ENCODE measurements at regions not wholly inside any gene's neighbourhood (a gene's known extent, or its start where the extent isn't known, plus 50 kb on each side); places are given as distances from the start of the nearest gene placed in this dataset.

DNA sequence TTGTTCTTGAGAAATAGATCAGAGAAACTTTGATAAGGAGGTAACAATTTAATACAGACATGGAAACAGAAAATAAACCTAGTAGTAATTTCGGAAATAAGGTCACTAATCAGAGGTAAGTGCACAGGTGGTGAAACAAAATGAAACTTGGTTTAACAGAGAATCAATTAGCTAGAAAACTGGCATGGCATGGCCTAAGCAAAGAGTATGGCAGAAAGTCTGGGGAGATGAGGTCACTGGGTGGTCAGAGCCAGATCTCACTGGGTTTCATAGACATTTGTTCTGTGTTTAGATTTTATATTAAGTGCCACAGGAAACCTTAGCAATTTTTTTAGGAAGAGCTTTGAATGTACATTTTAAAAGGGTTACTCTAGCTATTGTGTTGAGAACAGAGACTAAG is 1216.0 kb upstream of the PIK3C3 start:
- TF ChIP-seq, protein P1, sequence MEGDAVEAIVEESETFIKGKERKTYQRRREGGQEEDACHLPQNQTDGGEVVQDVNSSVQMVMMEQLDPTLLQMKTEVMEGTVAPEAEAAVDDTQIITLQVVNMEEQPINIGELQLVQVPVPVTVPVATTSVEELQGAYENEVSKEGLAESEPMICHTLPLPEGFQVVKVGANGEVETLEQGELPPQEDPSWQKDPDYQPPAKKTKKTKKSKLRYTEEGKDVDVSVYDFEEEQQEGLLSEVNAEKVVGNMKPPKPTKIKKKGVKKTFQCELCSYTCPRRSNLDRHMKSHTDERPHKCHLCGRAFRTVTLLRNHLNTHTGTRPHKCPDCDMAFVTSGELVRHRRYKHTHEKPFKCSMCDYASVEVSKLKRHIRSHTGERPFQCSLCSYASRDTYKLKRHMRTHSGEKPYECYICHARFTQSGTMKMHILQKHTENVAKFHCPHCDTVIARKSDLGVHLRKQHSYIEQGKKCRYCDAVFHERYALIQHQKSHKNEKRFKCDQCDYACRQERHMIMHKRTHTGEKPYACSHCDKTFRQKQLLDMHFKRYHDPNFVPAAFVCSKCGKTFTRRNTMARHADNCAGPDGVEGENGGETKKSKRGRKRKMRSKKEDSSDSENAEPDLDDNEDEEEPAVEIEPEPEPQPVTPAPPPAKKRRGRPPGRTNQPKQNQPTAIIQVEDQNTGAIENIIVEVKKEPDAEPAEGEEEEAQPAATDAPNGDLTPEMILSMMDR (IDR thresholded peaks at IDR 0.05; ENCODE audit: extremely low read depth in 1 of 2, insufficient read depth in 1 of 2, low read depth in 1 of 2, low read length in 2 of 2): no peak
- no peak for TF ChIP-seq POLR2A (IDR thresholded peaks at IDR 0.05; ENCODE audit: low read depth, low read length)
- TF ChIP-seq EZH2 (IDR thresholded peaks at IDR 0.05; ENCODE audit: borderline replicate concordance, low read depth, low read length, severe bottlenecking): no peak
- TF ChIP-seq JUN (IDR thresholded peaks at IDR 0.05; ENCODE audit: borderline replicate concordance, insufficient read depth, insufficient read length, low read depth): no peak
- no peak for TF ChIP-seq GATA2 (IDR thresholded peaks at IDR 0.05; ENCODE audit: insufficient read depth, insufficient read length, low read depth, low read length)
- no peak for TF ChIP-seq POLR2AphosphoS5 (IDR thresholded peaks at IDR 0.05; ENCODE audit: insufficient read depth, low read depth, low read length)
- TF ChIP-seq, protein P2, sequence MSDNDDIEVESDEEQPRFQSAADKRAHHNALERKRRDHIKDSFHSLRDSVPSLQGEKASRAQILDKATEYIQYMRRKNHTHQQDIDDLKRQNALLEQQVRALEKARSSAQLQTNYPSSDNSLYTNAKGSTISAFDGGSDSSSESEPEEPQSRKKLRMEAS (IDR thresholded peaks at IDR 0.05; ENCODE audit: insufficient read depth, insufficient read length): no peak
- TF ChIP-seq FOS (IDR thresholded peaks at IDR 0.05; ENCODE audit: borderline replicate concordance, insufficient read depth, low read length): no peak
- TF ChIP-seq MYC (IDR thresholded peaks at IDR 0.05; ENCODE audit: low read depth, low read length): no peak

All from endothelial cell of umbilical vein (primary cell).